ENCODE measurements at regions not wholly inside any gene's neighbourhood (a gene's known extent, or its start where the extent isn't known, plus 50 kb on each side); places are given as distances from the start of the nearest gene placed in this dataset.

GRCh38 chr15:29613951-29614382 lies 208.3 kb downstream of the TJP1 start:
- Histone ChIP-seq H3K27me3 (no peaks in the 10 kb centered on the region), H3K36me3 (no peaks in the 10 kb centered on the region), H3K9me3 (no peaks in the 10 kb centered on the region), H3K4me3 (no peak overlapping the region), H3K27ac (no peak overlapping the region), H3K4me1 (ENCODE audit: insufficient read depth) (no peaks in the 10 kb centered on the region)
- intact Hi-C loops (cut with DNase I): no loop called here
- DNase-seq: no peak
- TF ChIP-seq EP300 (IDR thresholded peaks at IDR 0.05) (no peak), POLR2A (IDR thresholded peaks at IDR 0.05) (no peak)
- TF ChIP-seq, protein P1, sequence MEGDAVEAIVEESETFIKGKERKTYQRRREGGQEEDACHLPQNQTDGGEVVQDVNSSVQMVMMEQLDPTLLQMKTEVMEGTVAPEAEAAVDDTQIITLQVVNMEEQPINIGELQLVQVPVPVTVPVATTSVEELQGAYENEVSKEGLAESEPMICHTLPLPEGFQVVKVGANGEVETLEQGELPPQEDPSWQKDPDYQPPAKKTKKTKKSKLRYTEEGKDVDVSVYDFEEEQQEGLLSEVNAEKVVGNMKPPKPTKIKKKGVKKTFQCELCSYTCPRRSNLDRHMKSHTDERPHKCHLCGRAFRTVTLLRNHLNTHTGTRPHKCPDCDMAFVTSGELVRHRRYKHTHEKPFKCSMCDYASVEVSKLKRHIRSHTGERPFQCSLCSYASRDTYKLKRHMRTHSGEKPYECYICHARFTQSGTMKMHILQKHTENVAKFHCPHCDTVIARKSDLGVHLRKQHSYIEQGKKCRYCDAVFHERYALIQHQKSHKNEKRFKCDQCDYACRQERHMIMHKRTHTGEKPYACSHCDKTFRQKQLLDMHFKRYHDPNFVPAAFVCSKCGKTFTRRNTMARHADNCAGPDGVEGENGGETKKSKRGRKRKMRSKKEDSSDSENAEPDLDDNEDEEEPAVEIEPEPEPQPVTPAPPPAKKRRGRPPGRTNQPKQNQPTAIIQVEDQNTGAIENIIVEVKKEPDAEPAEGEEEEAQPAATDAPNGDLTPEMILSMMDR (IDR thresholded peaks at IDR 0.05): no peak
- 86 to 88% (median 87%) methylated on average over 16 of the region's 16 CpGs for WGBS, 3 donors

- no peaks in the 10 kb centered on the region for H3K4me1 ChIP-seq (ENCODE audit: insufficient read depth)
- WGBS, 3 donors: 2 to 13% (median 3%) methylated on average over 5 of the region's 5 CpGs
- intact Hi-C loops (cut with DNase I): no loop called here
- no peaks in the 10 kb centered on the region for H3K27me3 ChIP-seq
- H3K4me3 ChIP-seq: no peak overlapping the region
- H3K36me3 ChIP-seq: no peaks in the 10 kb centered on the region
- no peaks in the 10 kb centered on the region for H3K9me3 ChIP-seq
- TF ChIP-seq EP300 (IDR thresholded peaks at IDR 0.05) (no peak), POLR2A (IDR thresholded peaks at IDR 0.05) (no peak)
- TF ChIP-seq, protein P1 (IDR thresholded peaks at IDR 0.05): no peak
- H3K27ac ChIP-seq: no peak overlapping the region
- no peak for DNase-seq
Measured at GRCh38 chr15:29612701-29613100, 209.6 kb downstream of the TJP1 start.

DNA sequence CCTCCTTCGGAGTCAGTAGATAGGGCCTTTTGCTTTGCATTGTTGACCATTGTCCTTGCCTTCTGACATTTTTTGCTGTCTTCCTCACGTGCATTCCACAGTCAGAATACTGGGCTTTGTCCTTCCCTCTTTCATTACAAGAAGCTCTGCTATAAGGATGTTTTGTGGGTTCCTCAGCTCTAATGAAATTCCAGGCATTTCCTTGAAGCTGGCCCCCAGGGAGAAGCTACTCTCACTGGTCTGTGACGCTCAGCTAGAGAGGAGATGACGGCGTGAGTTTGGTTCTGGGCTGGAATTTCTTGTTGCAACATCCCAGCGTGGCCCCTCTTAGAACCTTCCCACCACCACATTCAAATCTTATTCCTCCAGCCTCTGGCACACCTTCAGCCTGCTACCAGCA lies 210.2 kb downstream of the TJP1 start:
- Histone ChIP-seq H3K4me3 (no peak overlapping the region), H3K4me1 (ENCODE audit: insufficient read depth) (no peaks in the 10 kb centered on the region), H3K36me3 (no peaks in the 10 kb centered on the region), H3K27ac (no peak overlapping the region), H3K9me3 (no peaks in the 10 kb centered on the region), H3K27me3 (no peaks in the 10 kb centered on the region)
- no peak for DNase-seq
- 42 to 53% (median 46%) methylated on average over 6 of the region's 6 CpGs for WGBS, 3 donors
- intact Hi-C loops (cut with DNase I): no loop called here
- no peak for TF ChIP-seq EP300 (IDR thresholded peaks at IDR 0.05)
- TF ChIP-seq POLR2A (IDR thresholded peaks at IDR 0.05): no peak
- TF ChIP-seq, protein P1 (IDR thresholded peaks at IDR 0.05): no peak

DNA sequence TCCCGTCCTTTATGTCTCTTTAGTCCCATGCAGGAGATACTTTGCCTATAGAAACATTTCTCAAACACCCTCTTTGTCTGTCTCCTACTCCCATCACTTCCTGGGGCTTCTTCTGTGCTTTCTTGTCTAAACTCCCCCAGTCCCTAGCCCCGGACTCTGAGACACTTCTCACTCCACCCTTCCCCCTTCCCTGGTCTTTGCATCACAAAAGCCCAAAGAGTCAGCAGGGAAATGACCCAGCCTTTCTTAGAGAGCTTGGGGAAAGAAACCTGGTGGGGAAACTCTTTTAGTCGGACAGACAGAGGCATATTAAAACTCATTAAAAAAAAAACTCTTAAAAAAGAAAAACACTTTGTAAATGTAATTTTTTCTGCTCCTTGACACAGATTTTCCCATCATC lies 211.2 kb downstream of the TJP1 start:
- intact Hi-C loops (cut with DNase I): no loop called here
- WGBS, 3 donors: 61 to 69% (median 69%) methylated on average over 3 of the region's 3 CpGs
- no peaks in the 10 kb centered on the region for H3K4me1 ChIP-seq (ENCODE audit: insufficient read depth)

More for the DNA sequence above, 211.2 kb downstream of the TJP1 start:
- Histone ChIP-seq H3K9me3 (no peaks in the 10 kb centered on the region), H3K36me3 (no peaks in the 10 kb centered on the region), H3K4me3 (no peak overlapping the region), H3K27me3 (no peaks in the 10 kb centered on the region), H3K27ac (no peak overlapping the region)
- DNase-seq: no peak
- TF ChIP-seq, protein P1 (IDR thresholded peaks at IDR 0.05): no peak
- TF ChIP-seq EP300 (IDR thresholded peaks at IDR 0.05) (no peak), POLR2A (IDR thresholded peaks at IDR 0.05) (no peak)

Data from ovary (tissue), 7 donors.